Adrenal gland (tissue), 9 donors: ENCODE measurements at regions not wholly inside any gene's neighbourhood (a gene's known extent, or its start where the extent isn't known, plus 50 kb on each side); places are given as distances from the start of the nearest gene placed in this dataset.
"Not testable (repeated sequence)": the region's sequence is repeated elsewhere in the genome, so short reads cannot be mapped to it uniquely, and the experiment has no call there.

Source experiments
- DNase-seq, 7 donors: peaks; one replicate each; pipeline ENCODE4 v3.0.0-alpha.2; 2019 to 2020
- H3K27ac ChIP-seq, 5 donors: fragments of 200-600 bp; sonication (generic) in 4 of 5; 1 replicate in 3 of 5; 2 replicates in 2 of 5; pipeline versions ENCODE4 v1.5.1 to v1.8.0; 2016 to 2020; ENCODE audit warnings: mild to moderate bottlenecking in 1 of 5
- H3K27me3 ChIP-seq: fragments of 200-600 bp; 2 replicates; pipeline ENCODE4 v1.8.0; 2021
- H3K36me3 ChIP-seq, 2 donors: fragments of 200-600 bp; replicated peaks in 1 of 2; 1 replicate in 1 of 2; 2 replicates in 1 of 2; pipeline versions ENCODE4 v1.5.1 to v1.8.0; 2018 to 2022
- H3K4me1 ChIP-seq, 2 donors: fragments of 200-600 bp; replicated peaks in 1 of 2; 1 replicate in 1 of 2; 2 replicates in 1 of 2; pipeline versions ENCODE4 v1.5.1 to v1.8.0; 2018 to 2021
- H3K4me3 ChIP-seq, 4 donors: fragments of 200-600 bp; sonication (generic) in 3 of 4; one replicate each; pipeline ENCODE4 v1.5.1; 2016 to 2018
- H3K9me3 ChIP-seq, 3 donors: fragments of 200-600 bp; sonication (generic) in 1 of 3; replicated peaks in 1 of 3; 1 replicate in 2 of 3; 2 replicates in 1 of 3; pipeline versions ENCODE4 v1.5.1 to v1.8.0; 2016 to 2021
- POLR2A ChIP-seq, 2 donors: fragments of 450-650 bp; IDR thresholded peaks; one replicate each; pipeline ENCODE4 v1.6.1; 2017; ENCODE audit warnings: antibody characterized with exemption in 2 of 2, mild to moderate bottlenecking in 2 of 2, moderate library complexity in 1 of 2
- WGBS, 4 donors: extraction: QIAGEN DNeasy Blood & Tissue Kit in 2 of 4; methylation state at CpG; one replicate each; pipeline versions ENCODE4 v1.1.5 to v1.1.7; 2013 to 2017; 5-methylcytosine and 5-hydroxymethylcytosine counted together
- intact Hi-C, 2 donors: fragments of 100-400 bp; cut with DNase I; formaldehyde crosslinking; loops; one replicate each; pipeline versions ENCODE4 v1.14.1 to v1.15.0; 2022 to 2023
- TF ChIP-seq, protein P1 (sequence below), 6 experiments: fragments of 450-650 bp in 4 of 6; fragments of 200-600 bp in 2 of 6; sonication (generic) in 1 of 6; IDR thresholded peaks; 1 replicate in 5 of 6; 2 replicates in 1 of 6; pipeline versions ENCODE4 v1.5.1 to v1.8.0; 2016 to 2021; ENCODE audit warnings: antibody characterized with exemption in 6 of 6, mild to moderate bottlenecking in 2 of 6, moderate library complexity in 1 of 6
- donor health status: healthy with polysubstance abuse.
- donor health status: Bipolar disorder and iron deficiency.
- donor health status: DM: yes; HTN: yes; CAD: no.
- donor health status: DM: no; HTN: no; CAD: no.
- donor health status: DM: no; HTN: no; CAD: no.

DNA sequence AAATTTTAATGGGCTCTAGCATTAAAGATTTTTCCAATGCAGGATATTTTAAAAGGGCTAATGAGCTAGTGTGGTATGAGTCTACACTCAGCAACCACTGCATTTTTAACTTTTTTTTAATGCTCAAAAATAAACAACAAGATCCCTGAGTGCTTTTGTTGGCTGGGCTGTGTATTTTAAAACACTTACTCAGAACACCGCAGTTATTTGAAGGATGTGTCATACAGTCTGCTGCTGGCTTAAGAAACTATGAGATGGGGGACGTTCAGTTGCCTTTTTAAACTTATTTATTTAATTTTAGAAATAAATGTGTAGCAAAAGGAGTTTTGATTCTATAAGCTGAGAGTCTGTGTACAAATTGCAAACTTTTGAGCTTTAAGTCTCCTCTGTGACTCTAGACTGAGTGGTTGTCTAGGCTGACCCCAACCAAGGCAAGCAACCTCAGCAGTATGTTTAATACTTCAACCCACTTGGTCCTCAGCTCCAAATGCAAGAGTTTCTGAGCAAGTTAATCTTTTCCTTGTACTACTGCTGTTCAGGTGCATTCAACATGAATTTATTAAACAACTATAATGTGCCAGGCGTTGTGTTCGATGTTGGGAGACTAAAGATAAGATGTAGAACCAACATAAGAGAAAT is 278.6 kb upstream of the DIPK2B start:
- no peak for DNase-seq
- H3K27me3 ChIP-seq: peaks cover 3% of the 10 kb centered on the region
- no peaks in the 10 kb centered on the region for H3K9me3 ChIP-seq
- intact Hi-C loops: no loop called here
- WGBS, 4 donors: 72 to 84% (median 76%) methylated on average over 4 of the region's 4 CpGs
- H3K4me1 ChIP-seq: no peaks in the 10 kb centered on the region
- no peak for TF ChIP-seq POLR2A (IDR thresholded peaks at IDR 0.05)
- TF ChIP-seq, protein P1, sequence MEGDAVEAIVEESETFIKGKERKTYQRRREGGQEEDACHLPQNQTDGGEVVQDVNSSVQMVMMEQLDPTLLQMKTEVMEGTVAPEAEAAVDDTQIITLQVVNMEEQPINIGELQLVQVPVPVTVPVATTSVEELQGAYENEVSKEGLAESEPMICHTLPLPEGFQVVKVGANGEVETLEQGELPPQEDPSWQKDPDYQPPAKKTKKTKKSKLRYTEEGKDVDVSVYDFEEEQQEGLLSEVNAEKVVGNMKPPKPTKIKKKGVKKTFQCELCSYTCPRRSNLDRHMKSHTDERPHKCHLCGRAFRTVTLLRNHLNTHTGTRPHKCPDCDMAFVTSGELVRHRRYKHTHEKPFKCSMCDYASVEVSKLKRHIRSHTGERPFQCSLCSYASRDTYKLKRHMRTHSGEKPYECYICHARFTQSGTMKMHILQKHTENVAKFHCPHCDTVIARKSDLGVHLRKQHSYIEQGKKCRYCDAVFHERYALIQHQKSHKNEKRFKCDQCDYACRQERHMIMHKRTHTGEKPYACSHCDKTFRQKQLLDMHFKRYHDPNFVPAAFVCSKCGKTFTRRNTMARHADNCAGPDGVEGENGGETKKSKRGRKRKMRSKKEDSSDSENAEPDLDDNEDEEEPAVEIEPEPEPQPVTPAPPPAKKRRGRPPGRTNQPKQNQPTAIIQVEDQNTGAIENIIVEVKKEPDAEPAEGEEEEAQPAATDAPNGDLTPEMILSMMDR (IDR thresholded peaks at IDR 0.05): no peak
- H3K4me3 ChIP-seq: no peak overlapping the region
- H3K36me3 ChIP-seq: no peaks in the 10 kb centered on the region
- H3K27ac ChIP-seq: no peak overlapping the region

DNA sequence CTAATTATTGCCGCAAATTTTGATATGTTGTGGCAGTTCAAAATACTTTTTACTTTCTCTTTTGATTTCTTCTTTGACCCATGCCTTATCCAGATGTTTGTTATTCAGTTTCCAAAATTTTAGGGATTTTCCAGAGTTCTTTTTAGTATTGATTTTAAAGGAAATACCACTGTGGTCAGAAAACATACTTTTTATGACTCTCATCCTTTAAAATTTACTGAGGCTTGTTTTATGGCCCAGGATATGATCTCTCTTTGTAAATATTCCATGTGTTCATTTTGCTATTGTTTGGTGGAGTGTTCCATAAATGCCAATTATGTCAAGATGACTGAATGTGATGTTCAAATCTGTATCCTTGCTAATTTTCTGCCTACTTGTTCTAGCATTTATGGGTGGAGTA is 272.3 kb upstream of the DIPK2B start:
- Histone ChIP-seq H3K4me3 (no peak overlapping the region), H3K27ac (no peak overlapping the region), H3K27me3 (peaks cover 8% of the 10 kb centered on the region), H3K36me3 (no peaks in the 10 kb centered on the region), H3K9me3 (no peaks in the 10 kb centered on the region), H3K4me1 (no peaks in the 10 kb centered on the region)
- DNase-seq: no peak
- intact Hi-C loops: no loop called here
- WGBS, 4 donors: 73 to 94% (median 80%) methylated on average over 1 of the region's 1 CpG
- TF ChIP-seq, protein P1 (IDR thresholded peaks at IDR 0.05): no peak
- TF ChIP-seq POLR2A (IDR thresholded peaks at IDR 0.05): no peak

DNA sequence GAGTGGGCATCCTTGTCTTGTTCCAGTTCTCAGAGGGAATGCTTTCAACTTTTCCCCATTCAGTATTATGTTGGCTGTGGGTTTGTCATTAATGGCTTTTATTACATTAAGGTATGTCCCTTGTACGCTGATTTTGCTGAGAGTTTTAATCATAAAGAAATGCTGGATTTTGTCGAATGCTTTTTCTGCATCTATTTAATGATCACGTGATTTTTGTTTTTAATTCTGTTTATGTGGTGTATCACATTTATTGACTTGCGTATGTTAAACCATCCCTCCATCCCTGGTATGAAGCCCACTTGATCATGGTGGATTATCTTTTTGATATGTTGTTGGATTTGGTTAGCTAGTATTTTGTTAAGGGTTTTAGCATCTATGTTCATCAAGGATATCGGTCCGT is 266.9 kb upstream of the DIPK2B start:
- H3K4me3 ChIP-seq, intact Hi-C loops, DNase-seq, H3K4me1 ChIP-seq, H3K27ac ChIP-seq, H3K36me3 ChIP-seq, H3K9me3 ChIP-seq, H3K27me3 ChIP-seq: not testable (repeated sequence)
- 87 to 95% (median 90%) methylated on average over 6 of the region's 6 CpGs for WGBS, 4 donors

DNA sequence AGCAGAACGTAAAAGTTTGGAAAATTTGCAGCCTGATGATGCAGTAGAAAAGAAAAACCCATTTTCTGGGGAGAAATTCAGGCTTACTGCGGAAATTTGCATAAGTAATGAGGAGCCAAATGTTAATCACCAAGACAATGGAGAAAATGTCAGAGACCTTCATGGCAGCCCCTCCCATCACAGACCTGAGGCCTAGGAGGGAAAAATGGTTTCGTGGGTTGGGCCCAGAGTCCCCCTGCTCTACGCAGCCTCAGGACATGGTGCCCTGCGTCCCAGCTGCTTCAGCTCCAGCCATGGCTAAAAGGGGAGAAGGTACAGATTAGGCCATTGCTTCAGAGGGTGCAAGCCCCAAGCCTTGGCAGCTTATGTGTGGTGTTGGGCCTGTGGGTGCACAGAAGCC is 255.1 kb upstream of the DIPK2B start:
- WGBS, 4 donors: 68 to 95% (median 83%) methylated on average over 3 to 5 of the region's 5 CpGs
- H3K27ac ChIP-seq, H3K27me3 ChIP-seq, DNase-seq, H3K4me3 ChIP-seq, H3K36me3 ChIP-seq, intact Hi-C loops, H3K4me1 ChIP-seq, H3K9me3 ChIP-seq: not testable (repeated sequence)

DNA sequence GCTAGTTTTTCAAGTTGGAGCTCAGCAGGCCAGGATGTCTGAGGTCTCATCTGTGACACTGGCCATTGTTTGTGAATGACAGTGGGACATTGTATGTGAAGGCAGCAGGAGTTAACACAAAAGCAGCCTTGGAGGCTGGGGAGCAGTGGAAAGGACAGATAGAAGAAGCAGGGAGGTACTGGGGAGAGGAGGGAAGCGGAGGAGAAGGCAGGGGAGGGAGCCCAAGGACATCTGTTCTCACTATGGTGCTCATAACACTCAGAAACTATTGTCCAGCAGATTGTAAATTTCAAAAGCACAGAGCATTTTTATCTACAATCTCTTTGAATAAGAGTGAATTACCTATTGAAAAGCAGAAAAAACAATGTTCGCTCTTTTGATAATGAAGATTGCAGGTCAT is 253.6 kb upstream of the DIPK2B start:
- intact Hi-C loops: no loop called here
- no peak overlapping the region for H3K27ac ChIP-seq
- H3K4me3 ChIP-seq: no peak overlapping the region
- 74 to 95% (median 89%) methylated on average over 2 of the region's 2 CpGs for WGBS, 4 donors
- H3K27me3 ChIP-seq: no peaks in the 10 kb centered on the region
- no peak for DNase-seq
- no peaks in the 10 kb centered on the region for H3K4me1 ChIP-seq
- no peaks in the 10 kb centered on the region for H3K9me3 ChIP-seq
- no peaks in the 10 kb centered on the region for H3K36me3 ChIP-seq
- TF ChIP-seq, protein P1 (IDR thresholded peaks at IDR 0.05): no peak
- no peak for TF ChIP-seq POLR2A (IDR thresholded peaks at IDR 0.05)
